ENCODE measurements at regions not wholly inside any gene's neighbourhood (a gene's known extent, or its start where the extent isn't known, plus 50 kb on each side); places are given as distances from the start of the nearest gene placed in this dataset.

DNA sequence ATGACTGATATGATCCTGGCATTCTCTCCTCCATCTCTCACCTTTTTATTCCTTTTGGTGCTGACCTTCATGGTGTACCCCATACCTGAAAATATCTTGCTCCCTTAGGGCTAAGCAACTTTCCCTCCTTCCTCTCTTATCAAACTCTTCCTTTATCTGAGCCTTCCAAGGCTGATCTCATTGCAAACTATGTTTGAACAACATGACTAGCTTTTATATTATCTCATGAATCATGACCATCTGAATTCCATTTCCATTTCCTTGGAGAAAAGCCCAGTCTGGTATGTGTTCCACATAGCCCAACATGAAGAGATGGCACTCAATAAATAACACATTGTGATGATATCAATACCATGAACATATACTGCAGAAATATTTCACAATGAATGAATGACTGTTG lies 111.6 kb downstream of the TSPAN8 start:
- TF ChIP-seq GABPA (IDR thresholded peaks at IDR 0.05; ENCODE audit: low read depth) (no peak), REST (IDR thresholded peaks at IDR 0.05; ENCODE audit: low read depth, low read length) (no peak), MXI1 (IDR thresholded peaks at IDR 0.05; ENCODE audit: low read depth, low read length) (no peak), EZH2phosphoT487 (IDR thresholded peaks at IDR 0.05; ENCODE audit: borderline replicate concordance, low read depth) (no peak), MAX (IDR thresholded peaks at IDR 0.05; ENCODE audit: low read depth) (no peak), RXRA (IDR thresholded peaks at IDR 0.05; ENCODE audit: borderline replicate concordance, low read depth) (no peak), JUND (IDR thresholded peaks at IDR 0.05) (peak; percentile 49; the same call in 1 of the 2 replicates), EP300 (IDR thresholded peaks at IDR 0.05; ENCODE audit: borderline replicate concordance in 1 of 2, low read depth in 1 of 2, low read length in 1 of 2) (peak in 1 of 2 experiments; percentile 49; a peak in 1 of 4 replicates), POLR2AphosphoS5 (IDR thresholded peaks at IDR 0.05; ENCODE audit: low read depth, low read length) (no peak), SIN3A (IDR thresholded peaks at IDR 0.05; ENCODE audit: borderline replicate concordance, low read depth, low read length) (no peak)
- TF ChIP-seq, protein P1, sequence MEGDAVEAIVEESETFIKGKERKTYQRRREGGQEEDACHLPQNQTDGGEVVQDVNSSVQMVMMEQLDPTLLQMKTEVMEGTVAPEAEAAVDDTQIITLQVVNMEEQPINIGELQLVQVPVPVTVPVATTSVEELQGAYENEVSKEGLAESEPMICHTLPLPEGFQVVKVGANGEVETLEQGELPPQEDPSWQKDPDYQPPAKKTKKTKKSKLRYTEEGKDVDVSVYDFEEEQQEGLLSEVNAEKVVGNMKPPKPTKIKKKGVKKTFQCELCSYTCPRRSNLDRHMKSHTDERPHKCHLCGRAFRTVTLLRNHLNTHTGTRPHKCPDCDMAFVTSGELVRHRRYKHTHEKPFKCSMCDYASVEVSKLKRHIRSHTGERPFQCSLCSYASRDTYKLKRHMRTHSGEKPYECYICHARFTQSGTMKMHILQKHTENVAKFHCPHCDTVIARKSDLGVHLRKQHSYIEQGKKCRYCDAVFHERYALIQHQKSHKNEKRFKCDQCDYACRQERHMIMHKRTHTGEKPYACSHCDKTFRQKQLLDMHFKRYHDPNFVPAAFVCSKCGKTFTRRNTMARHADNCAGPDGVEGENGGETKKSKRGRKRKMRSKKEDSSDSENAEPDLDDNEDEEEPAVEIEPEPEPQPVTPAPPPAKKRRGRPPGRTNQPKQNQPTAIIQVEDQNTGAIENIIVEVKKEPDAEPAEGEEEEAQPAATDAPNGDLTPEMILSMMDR (IDR thresholded peaks at IDR 0.05): no peak
- TF ChIP-seq, protein P2, sequence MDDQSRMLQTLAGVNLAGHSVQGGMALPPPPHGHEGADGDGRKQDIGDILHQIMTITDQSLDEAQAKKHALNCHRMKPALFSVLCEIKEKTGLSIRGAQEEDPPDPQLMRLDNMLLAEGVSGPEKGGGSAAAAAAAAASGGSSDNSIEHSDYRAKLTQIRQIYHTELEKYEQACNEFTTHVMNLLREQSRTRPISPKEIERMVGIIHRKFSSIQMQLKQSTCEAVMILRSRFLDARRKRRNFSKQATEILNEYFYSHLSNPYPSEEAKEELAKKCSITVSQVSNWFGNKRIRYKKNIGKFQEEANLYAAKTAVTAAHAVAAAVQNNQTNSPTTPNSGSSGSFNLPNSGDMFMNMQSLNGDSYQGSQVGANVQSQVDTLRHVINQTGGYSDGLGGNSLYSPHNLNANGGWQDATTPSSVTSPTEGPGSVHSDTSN (IDR thresholded peaks at IDR 0.05): peak; percentile 60
